PC-3 (cell line): ENCODE measurements at regions not wholly inside any gene's neighbourhood (a gene's known extent, or its start where the extent isn't known, plus 50 kb on each side); places are given as distances from the start of the nearest gene placed in this dataset.

Experiments used
- ATAC-seq: fragments of 200-7000 bp; cut with Tn5 transposase; 2 replicates; pipeline ENCODE4 v1.9.1; 2020; ENCODE audit warnings: mild to moderate bottlenecking, moderate library complexity
- BruUV-seq: library from RNA; stranded (reverse); fragments of 400-500 nt; replicated peaks from 2 replicates; lab custom pipeline; 2021; lab: Mats Ljungman, UMichigan
- CTCF ChIA-PET: fragments of 300-600 bp; sonication (Branson Sonifier 250); formaldehyde crosslinking; loops from one replicate; lab custom pipeline; 2022; ENCODE audit warnings: antibody characterized with exemption; lab: Charles Lee
- POLR2A ChIA-PET: fragments of 300-600 bp; sonication (Branson Sonifier 250); formaldehyde crosslinking; loops from one replicate; lab custom pipeline; 2022; ENCODE audit warnings: antibody characterized with exemption; ENCODE audit not compliant: unreplicated experiment; lab: Charles Lee
- DNase-seq: peaks from one replicate; pipeline ENCODE4 v3.0.0-alpha.2; 2015
- H2AFZ ChIP-seq: fragments of 300-600 bp; sonication (generic); 2 replicates; pipeline ENCODE4 v1.6.0; 2016; ENCODE audit warnings: antibody characterized with exemption, low read length
- H3F3A ChIP-seq: fragments of 300-600 bp; sonication (generic); one replicate; pipeline ENCODE4 v1.6.0; 2017; ENCODE audit warnings: antibody characterized with exemption, low read length, control low read depth, mild to moderate bottlenecking; ENCODE audit not compliant: unreplicated experiment
- H3K27ac ChIP-seq: fragments of 300-600 bp; sonication (generic); 2 replicates; pipeline ENCODE4 v1.5.1; 2016; ENCODE audit warnings: mild to moderate bottlenecking, low read length
- H3K27me3 ChIP-seq: fragments of 300-600 bp; sonication (generic); 2 replicates; pipeline ENCODE4 v1.6.1; 2016; ENCODE audit warnings: low read length, mixed read lengths
- H3K36me3 ChIP-seq: fragments of 300-600 bp; sonication (generic); 2 replicates; pipeline ENCODE4 v1.6.1; 2016; ENCODE audit warnings: low read depth, mixed run types, low read length, mixed read lengths
- H3K4me1 ChIP-seq: fragments of 300-600 bp; sonication (generic); 2 replicates; pipeline ENCODE4 v1.5.1; 2016; ENCODE audit warnings: low read length; ENCODE audit not compliant: insufficient read depth
- H3K4me2 ChIP-seq: fragments of 300-600 bp; sonication (generic); 2 replicates; pipeline ENCODE4 v1.6.0; 2016; ENCODE audit warnings: low read length
- H3K4me3 ChIP-seq: fragments of 300-600 bp; sonication (generic); 2 replicates; pipeline ENCODE4 v1.5.1; 2016; ENCODE audit warnings: mild to moderate bottlenecking, low read length, mixed read lengths
- H3K79me2 ChIP-seq: fragments of 300-600 bp; sonication (generic); 2 replicates; pipeline ENCODE4 v1.6.1; 2017; ENCODE audit warnings: low read length, mixed read lengths
- H3K9ac ChIP-seq: fragments of 300-600 bp; sonication (generic); 2 replicates; pipeline ENCODE4 v1.6.0; 2016; ENCODE audit warnings: mild to moderate bottlenecking, low read length
- H3K9me2 ChIP-seq: fragments of 300-600 bp; sonication (generic); replicated peaks from 2 replicates; pipeline ENCODE4 v1.6.1; 2016; ENCODE audit warnings: mixed run types, low read length, mixed read lengths
- H3K9me3 ChIP-seq: fragments of 300-600 bp; sonication (generic); 2 replicates; pipeline ENCODE4 v1.6.1; 2016; ENCODE audit warnings: low read length, mixed read lengths
- H4K20me1 ChIP-seq: fragments of 300-600 bp; sonication (generic); 2 replicates; pipeline ENCODE4 v1.6.1; 2016; ENCODE audit warnings: low read length, mixed read lengths
- CTCF ChIP-seq: fragments of 300-600 bp; sonication (generic); conservative IDR thresholded peaks from 2 replicates; pipeline ENCODE4 v1.5.1; 2017; ENCODE audit warnings: antibody characterized with exemption, low read depth, mild to moderate bottlenecking, low read length
- EZH2 ChIP-seq: fragments of 300-600 bp; sonication (generic); IDR thresholded peaks from one replicate; pipeline ENCODE4 v1.6.1; 2017; ENCODE audit warnings: antibody characterized with exemption, mild to moderate bottlenecking, low read length; ENCODE audit not compliant: unreplicated experiment
- EZH2phosphoT487 ChIP-seq: fragments of 300-600 bp; sonication (generic); IDR thresholded peaks from 2 replicates; pipeline ENCODE4 v1.6.1; 2018; ENCODE audit warnings: mild to moderate bottlenecking, antibody characterized with exemption, low read length, borderline replicate concordance
- intact Hi-C: fragments of 100-400 bp; cut with micrococcal nuclease; formaldehyde crosslinking; loops from 2 replicates; pipeline ENCODE4 v1.9.0; 2023

- H3K27me3 ChIP-seq = no peaks in the 10 kb centered on the region
- BruUV-seq = no TSS peak
- H3K9me2 ChIP-seq = 0 out of 2 replicates have a peak, but pooled peaks cover 7% of the 10 kb centered on the region
- H3K9me3 ChIP-seq = no peaks in the 10 kb centered on the region
- intact Hi-C loops = no loop called here
- H4K20me1 ChIP-seq = no peaks in the 10 kb centered on the region
- H3K36me3 ChIP-seq = no peaks in the 10 kb centered on the region
- H3K9ac ChIP-seq = no peak overlapping the region
- H3K4me3 ChIP-seq = no peak overlapping the region
- ATAC-seq (peak; percentile 78), DNase-seq (peak; percentile 57)
- no peaks in the 10 kb centered on the region for H3K79me2 ChIP-seq
- H3K27ac ChIP-seq = no peak overlapping the region
- H3K4me2 ChIP-seq = peak overlapping the region; percentile 8
- CTCF ChIA-PET = no interaction called here
- H3K4me1 ChIP-seq = peaks cover 10% of the 10 kb centered on the region
- POLR2A ChIA-PET = interaction anchor here (0.9 kb wide), 1 partner anchor 41 kb away, joined by 7 read pairs; no protein-coding TSS in a partner anchor
- H3F3A ChIP-seq = no peaks in the 10 kb centered on the region
- TF ChIP-seq EZH2phosphoT487 (no peak), CTCF (no peak), EZH2 (no peak)
- H2AFZ ChIP-seq = no peak overlapping the region
Measured at GRCh38 chr12:76277480-76277879, 70.7 kb downstream of the BBS10 start.

- intact Hi-C loops = no loop called here
- no peak overlapping the region for H3K27ac ChIP-seq
- CTCF ChIA-PET = no interaction called here
Measured at GRCh38 chr12:76276499-76277151, 71.6 kb downstream of the BBS10 start.

GRCh38 chr12:76275511-76276093, 72.6 kb downstream of the BBS10 start:
- H4K20me1 ChIP-seq = no peaks in the 10 kb centered on the region
- no peak overlapping the region for H3K4me2 ChIP-seq
- no peaks in the 10 kb centered on the region for H3K27me3 ChIP-seq
- no peak for ATAC-seq
- no peak overlapping the region for H3K9ac ChIP-seq
- TF ChIP-seq EZH2phosphoT487 (no peak), CTCF (no peak), EZH2 (no peak)
- H3K9me2 ChIP-seq = 0 out of 2 replicates have a peak, but pooled peaks cover 7% of the 10 kb centered on the region
- no peaks in the 10 kb centered on the region for H3F3A ChIP-seq
- H3K4me1 ChIP-seq = peaks cover 10% of the 10 kb centered on the region
- H3K4me3 ChIP-seq = no peak overlapping the region
- CTCF ChIA-PET = no interaction called here
- POLR2A ChIA-PET = no interaction called here
- H3K27ac ChIP-seq = no peak overlapping the region
- no peaks in the 10 kb centered on the region for H3K36me3 ChIP-seq
- no peaks in the 10 kb centered on the region for H3K9me3 ChIP-seq
- BruUV-seq = no TSS peak
- no peaks in the 10 kb centered on the region for H3K79me2 ChIP-seq
- H2AFZ ChIP-seq = no peak overlapping the region
- DNase-seq = no peak
- intact Hi-C loops = no loop called here

More at GRCh38 chr12:76276499-76277151, 71.6 kb downstream of the BBS10 start:
- no peak for TF ChIP-seq EZH2phosphoT487
- peaks cover 10% of the 10 kb centered on the region for H3K4me1 ChIP-seq
- no peaks in the 10 kb centered on the region for H4K20me1 ChIP-seq
- H3F3A ChIP-seq = no peaks in the 10 kb centered on the region
- H3K79me2 ChIP-seq = no peaks in the 10 kb centered on the region
- no peak overlapping the region for H3K4me3 ChIP-seq
- DNase-seq (no peak), ATAC-seq (no peak)
- H3K9me3 ChIP-seq = no peaks in the 10 kb centered on the region
- H2AFZ ChIP-seq = no peak overlapping the region
- H3K9ac ChIP-seq = no peak overlapping the region
- no peaks in the 10 kb centered on the region for H3K36me3 ChIP-seq
- no peaks in the 10 kb centered on the region for H3K27me3 ChIP-seq
- H3K9me2 ChIP-seq = 0 out of 2 replicates have a peak, but pooled peaks cover 7% of the 10 kb centered on the region
- no peak overlapping the region for H3K4me2 ChIP-seq
- POLR2A ChIA-PET = interaction anchor here (0.9 kb wide), 1 partner anchor 42 kb away, joined by 7 read pairs; no protein-coding TSS in a partner anchor
- no TSS peak for BruUV-seq
